ENCODE measurements at regions not wholly inside any gene's neighbourhood (a gene's known extent, or its start where the extent isn't known, plus 50 kb on each side); places are given as distances from the start of the nearest gene placed in this dataset.
"Not testable (repeated sequence)": the region's sequence is repeated elsewhere in the genome, so short reads cannot be mapped to it uniquely, and the experiment has no call there.

GRCh38 chr9:135379540-135380267, 99.9 kb upstream of the PPP1R26 start:
- DNase-seq (ENCODE audit: low read depth), result no peak

DNA sequence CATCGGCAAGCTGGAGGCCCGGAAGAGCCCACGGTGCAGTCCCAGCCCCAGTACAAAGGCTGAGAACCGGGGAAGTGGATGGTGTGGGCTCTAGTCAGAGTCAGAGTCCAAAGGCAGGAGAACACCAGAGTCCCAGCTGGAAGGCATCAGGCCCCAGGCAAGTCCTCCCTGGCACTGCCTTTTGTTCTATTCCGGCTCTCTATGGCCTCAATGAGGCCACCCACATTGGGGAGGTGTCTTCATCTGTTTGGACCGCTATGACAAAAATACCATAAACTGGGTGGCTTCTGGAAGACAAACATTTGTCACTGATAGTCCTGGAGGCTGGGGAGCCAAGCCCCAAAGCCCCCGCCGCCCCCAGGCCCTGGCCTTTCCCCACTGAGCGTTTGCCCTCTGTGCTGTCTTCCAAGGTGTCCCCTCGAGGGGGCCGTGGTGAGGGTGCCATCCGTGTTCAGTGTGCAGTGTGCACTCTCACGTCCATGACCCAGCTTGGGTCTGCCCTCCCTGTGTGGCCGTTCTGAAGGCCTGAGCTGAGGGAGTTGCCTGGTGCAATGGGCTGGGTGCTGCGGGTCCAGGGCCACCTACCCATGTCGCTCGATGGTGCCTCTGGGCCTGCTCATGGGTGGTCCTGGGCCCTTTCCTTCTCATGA, 99.1 kb upstream of the PPP1R26 start:
- no peak for DNase-seq (ENCODE audit: low read depth)

GRCh38 chr9:135381762-135382310, 97.7 kb upstream of the PPP1R26 start:
- DNase-seq (ENCODE audit: low read depth), result no peak

DNA sequence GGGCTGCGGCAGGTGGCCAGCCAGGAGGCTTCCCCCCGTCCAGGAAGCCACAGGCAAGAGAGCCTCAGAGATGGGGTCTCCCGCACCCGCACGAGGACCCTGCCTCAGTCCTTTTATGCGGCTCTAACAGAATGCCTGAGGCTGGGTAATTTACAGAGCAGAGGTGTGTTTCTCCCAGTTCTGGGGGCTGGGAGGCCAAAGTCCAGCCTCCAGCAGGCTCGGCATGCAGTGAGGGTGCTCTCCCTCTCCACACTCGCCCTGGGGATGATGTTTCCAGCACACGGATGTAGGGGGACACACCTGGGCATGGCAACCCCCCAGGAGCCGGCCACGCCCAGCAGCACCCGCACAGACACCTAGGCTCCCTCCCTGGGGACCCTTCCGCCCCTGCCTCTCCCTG, 95.4 kb upstream of the PPP1R26 start:
- DNase-seq (ENCODE audit: low read depth), result no peak

DNA sequence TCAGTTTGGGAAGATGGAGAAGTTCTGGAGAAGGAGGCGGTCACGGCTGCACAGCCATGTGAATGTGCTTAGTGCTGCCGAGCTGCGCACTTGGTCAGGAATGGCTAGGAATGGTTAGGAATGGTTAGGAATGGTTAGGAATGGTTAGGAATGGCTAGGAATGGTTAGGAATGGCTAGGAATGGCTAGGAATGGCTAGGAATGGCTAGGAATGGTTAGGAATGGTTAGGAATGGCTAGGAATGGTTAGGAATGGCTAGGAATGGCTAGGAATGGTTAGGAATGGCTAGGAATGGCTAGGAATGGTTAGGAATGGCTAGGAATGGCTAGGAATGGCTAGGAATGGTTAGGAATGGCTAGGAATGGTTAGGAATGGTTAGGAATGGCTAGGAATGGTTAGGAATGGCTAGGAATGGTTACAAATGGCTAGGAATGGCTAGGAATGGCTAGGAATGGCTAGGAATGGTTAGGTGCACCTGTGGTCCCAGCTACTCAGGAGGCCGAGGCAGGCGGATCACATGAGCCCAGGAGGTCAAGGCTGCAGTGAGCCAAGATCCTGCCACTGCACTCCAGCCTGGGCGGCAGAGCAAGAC, 94.7 kb upstream of the PPP1R26 start:
- DNase-seq (ENCODE audit: low read depth), result not testable (repeated sequence)

GRCh38 chr9:135385793-135386192, 93.8 kb upstream of the PPP1R26 start:
- no peak for DNase-seq (ENCODE audit: low read depth)

DNA sequence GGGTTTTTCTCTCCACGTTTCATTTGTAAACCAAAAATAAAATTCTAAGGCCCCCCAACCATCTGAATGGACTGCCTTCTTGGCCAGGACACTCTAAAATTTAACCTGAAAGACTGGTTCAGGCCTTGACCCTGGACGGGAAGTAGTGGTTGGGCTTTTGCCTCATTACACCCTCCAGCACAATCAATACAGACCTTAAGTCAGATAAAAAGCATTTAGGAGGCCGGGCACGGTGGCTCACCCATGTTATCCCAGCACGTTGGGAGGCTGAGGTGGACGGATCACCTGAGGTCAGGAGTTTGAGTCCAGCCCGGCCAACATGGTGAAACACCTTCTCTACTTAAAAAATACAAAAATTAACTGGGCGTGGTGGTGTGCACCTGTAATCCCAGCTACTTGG, 91.6 kb upstream of the PPP1R26 start:
- DNase-seq (ENCODE audit: low read depth), result no peak

- no peak for DNase-seq (ENCODE audit: low read depth)
These were observed 91.1 kb upstream of the PPP1R26 start for GRCh38 chr9:135388530-135388929.

DNA sequence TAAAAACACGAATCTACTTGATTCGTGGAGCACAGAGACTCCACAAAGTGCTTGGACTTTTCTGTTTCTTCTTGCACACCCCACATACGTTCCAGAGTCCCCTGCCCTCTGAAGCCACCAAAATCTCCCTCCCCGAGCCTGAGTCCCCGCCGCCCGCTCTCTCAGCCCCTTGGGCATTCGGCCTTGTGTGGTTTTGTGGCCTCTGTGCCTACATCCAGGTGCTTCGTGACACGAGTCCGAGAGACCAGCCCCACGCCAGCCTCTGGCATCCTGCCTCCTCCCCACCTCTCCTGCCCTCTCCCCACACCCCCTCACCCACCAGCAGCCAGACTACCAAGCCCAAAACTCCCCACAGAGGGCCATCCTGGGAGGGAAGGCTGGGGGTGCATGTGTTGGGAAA, 87.8 kb upstream of the PPP1R26 start:
- no peak for DNase-seq (ENCODE audit: low read depth)

GRCh38 chr9:135392511-135392910, 87.1 kb upstream of the PPP1R26 start:
- DNase-seq (ENCODE audit: low read depth), result no peak

- DNase-seq (ENCODE audit: low read depth), result no peak
These were observed 85.5 kb upstream of the PPP1R26 start for GRCh38 chr9:135394131-135394530.

GRCh38 chr9:135394699-135395645, 84.6 kb upstream of the PPP1R26 start:
- no peak for DNase-seq (ENCODE audit: low read depth)

DNA sequence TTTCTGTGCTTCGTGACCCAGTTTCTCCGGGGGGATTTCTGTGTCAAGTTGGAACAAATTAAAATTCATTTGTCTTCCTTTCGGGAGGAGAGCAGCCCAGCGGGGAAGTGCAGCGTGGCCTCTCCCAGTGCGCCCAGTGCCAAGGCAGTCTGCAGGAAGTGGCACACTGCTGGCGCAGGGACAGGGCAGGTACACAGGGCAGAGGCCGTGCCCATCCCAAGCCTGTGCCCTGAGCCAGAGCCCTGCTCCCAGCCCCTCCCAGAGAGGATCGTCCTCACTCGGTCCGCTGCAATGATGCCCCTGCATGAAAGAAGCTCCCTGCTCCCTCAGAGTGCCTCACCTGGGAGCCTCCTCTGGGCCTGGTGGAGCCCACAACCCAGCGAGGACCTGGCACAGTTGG, 82.4 kb upstream of the PPP1R26 start:
- DNase-seq (ENCODE audit: low read depth), result no peak

- DNase-seq (ENCODE audit: low read depth), result no peak
These were observed 80.5 kb upstream of the PPP1R26 start for GRCh38 chr9:135399000-135399649.

DNA sequence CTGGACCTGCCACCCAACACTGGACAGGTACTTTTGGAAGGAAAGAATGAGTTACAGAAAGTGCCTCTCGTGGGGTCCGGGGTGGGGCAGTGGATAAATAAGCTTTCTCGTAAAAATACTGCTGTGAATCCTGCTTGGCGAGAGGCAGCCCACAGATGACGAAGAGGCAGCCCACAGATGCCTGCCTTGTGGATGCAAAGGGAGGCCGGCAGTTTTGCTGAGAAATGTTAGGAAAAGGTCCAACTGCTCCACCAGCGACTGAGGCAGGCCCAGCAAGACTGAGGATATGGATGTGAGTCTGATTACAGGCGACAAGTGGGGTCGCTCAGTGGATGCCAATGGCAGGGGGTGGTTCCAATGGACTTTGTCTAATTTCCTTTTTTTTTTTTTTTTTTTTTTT, 79.1 kb upstream of the PPP1R26 start:
- no peak for DNase-seq (ENCODE audit: low read depth)

DNA sequence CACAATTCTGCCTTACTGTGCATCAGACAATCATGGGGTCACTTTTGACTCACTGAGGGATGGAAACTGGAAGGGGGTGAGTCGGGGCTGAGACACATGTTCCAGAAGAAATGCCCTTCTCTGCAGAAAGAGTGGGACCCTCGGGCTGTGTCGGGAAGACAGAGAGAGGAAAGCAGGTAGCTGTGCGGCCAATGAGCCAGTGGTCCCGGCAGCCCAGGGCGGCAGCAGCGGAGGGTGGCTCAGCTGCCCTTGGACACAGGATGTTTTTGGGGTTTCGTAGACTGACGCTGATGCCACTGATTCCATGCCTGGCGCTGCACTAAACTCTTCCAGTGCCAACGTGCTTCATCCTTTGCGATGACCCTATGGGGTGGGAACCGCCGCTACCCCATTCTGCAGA, 78.4 kb upstream of the PPP1R26 start:
- DNase-seq (ENCODE audit: low read depth), result no peak

DNA sequence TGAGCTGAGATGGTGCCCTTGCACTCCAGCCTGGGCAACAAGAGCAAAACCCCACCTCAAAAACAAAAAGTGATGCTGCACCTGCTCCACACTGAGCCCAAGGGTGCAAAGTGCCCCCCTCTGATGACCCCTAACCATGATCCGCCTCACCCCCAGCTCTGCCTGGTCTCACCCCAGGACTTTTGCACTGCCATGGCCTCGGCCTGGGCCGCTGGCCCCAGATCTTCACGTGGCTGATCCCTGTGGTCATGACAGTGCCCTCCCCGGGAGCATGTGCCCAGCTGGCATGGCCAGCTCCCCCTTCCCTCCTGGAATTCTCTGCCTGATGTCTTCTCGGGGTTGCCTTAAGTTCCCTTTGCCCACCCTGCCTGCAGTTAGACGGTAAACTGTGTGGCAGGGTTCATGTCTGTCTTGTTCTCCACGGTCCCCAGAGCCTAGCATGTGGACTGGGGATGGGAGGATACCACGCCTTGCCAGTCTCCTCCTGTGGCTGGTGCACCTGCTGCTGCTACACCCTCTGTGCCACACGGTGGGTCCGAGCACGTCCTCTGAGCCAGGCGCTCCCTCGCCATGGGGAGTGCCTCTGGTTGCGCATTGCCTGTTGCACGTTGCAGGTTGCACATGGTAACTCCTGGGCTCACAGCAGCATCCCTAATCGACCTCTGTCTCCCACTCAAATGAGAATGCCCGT, 77.4 kb upstream of the PPP1R26 start:
- DNase-seq (ENCODE audit: low read depth), result no peak

DNA sequence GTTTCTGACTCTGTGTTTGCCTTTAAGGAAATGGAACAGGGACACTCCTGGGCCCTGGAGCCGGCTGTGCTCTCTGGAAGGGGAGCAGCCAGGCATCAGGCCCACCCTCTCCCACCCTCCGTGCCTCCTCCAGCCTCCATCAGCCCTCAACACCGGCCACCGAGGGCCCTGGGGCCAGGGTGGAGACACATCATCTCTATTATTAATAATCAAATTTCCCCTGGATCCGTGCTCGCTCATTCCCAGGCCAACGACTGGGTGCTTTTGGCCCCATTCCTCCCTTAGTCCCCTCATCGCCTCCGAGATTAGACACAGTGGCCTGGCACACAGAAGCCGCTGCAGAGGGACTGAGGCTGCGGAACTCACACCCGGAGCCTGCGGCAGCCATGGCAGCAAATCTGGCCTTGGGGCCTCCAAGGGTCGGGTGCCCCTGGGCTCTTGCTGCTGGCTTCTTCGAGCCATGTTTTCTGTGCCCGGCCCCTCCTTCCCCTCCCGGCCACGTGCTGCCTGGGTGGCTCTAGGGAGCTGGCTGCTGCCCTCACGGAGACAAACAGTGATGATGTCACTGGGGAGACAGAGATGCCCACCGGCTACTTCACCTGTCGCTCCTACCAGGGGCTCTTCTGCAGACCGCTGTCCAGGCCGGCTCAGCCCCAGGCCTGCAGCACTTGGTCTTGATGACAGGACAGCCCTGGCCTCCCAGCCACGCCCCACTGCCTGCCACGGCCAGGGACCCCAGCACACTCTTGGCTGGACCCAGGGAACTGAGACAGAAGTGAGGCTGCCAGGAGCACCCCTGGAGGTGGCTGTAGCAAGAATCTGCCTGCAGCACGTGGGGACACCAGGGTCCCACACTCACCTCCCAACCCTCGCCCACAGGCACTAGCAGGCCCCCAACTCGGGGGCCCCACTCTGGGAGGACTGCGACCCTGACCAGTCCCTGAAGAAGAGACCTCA, 76.6 kb upstream of the PPP1R26 start:
- no peak for DNase-seq (ENCODE audit: low read depth)

- no peak for DNase-seq (ENCODE audit: low read depth)
These were observed 75.7 kb upstream of the PPP1R26 start for GRCh38 chr9:135403733-135404450.

All from activated T-cell treated with anti-CD3 and anti-CD28 coated beads for 48 hours (primary cell).